Suprapubic skin (tissue), 4 donors: ENCODE measurements at regions not wholly inside any gene's neighbourhood (a gene's known extent, or its start where the extent isn't known, plus 50 kb on each side); places are given as distances from the start of the nearest gene placed in this dataset.

ENCODE experiments used
- EP300 ChIP-seq: sonication (generic); formaldehyde crosslinking; IDR thresholded peaks from one replicate; pipeline ENCODE4 v1.6.1; 2017; ENCODE audit warnings: antibody characterized with exemption
- POLR2A ChIP-seq, 2 donors: fragments of 450-650 bp; IDR thresholded peaks; one replicate each; pipeline ENCODE4 v1.6.1; 2017; ENCODE audit warnings: antibody characterized with exemption in 2 of 2, mild to moderate bottlenecking in 2 of 2, moderate library complexity in 2 of 2
- POLR2AphosphoS5 ChIP-seq, 3 donors: sonication (generic); formaldehyde crosslinking; IDR thresholded peaks; one replicate each; pipeline ENCODE4 v1.6.1; 2017; ENCODE audit warnings: antibody characterized with exemption in 3 of 3
- TF ChIP-seq, protein P1 (sequence below), 2 donors: fragments of 200-600 bp in 1 of 2; fragments of 450-650 bp in 1 of 2; sonication (generic) in 1 of 2; IDR thresholded peaks; one replicate each; pipeline ENCODE4 v1.5.1; 2016 to 2019; ENCODE audit warnings: antibody characterized with exemption in 2 of 2, mild to moderate bottlenecking in 1 of 2, moderate library complexity in 1 of 2

DNA sequence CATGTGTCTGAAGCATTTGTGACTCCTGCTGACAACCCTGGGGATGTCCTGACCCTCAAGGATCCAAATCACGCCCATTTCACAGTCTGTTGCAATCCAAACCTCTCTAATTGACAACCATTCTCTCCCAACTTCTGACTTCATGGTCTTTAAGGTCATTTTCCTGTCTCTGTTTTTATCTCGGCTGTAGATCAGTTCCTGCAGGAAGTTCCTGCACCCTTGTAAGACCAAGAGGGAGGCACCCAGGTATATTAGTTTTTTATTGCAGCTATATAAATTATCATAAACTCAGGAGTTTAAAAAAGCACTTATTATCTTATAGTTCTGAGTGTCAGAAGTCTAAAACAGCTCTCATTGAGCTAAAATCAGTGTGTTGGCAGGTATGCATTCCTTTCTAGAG is 166.8 kb downstream of the BTBD3 start:
- TF ChIP-seq POLR2A (IDR thresholded peaks at IDR 0.05) (no peak), EP300 (no peak), POLR2AphosphoS5 (IDR thresholded peaks at IDR 0.05) (no peak)
- TF ChIP-seq, protein P1, sequence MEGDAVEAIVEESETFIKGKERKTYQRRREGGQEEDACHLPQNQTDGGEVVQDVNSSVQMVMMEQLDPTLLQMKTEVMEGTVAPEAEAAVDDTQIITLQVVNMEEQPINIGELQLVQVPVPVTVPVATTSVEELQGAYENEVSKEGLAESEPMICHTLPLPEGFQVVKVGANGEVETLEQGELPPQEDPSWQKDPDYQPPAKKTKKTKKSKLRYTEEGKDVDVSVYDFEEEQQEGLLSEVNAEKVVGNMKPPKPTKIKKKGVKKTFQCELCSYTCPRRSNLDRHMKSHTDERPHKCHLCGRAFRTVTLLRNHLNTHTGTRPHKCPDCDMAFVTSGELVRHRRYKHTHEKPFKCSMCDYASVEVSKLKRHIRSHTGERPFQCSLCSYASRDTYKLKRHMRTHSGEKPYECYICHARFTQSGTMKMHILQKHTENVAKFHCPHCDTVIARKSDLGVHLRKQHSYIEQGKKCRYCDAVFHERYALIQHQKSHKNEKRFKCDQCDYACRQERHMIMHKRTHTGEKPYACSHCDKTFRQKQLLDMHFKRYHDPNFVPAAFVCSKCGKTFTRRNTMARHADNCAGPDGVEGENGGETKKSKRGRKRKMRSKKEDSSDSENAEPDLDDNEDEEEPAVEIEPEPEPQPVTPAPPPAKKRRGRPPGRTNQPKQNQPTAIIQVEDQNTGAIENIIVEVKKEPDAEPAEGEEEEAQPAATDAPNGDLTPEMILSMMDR (IDR thresholded peaks at IDR 0.05): no peak
